GM10266 (cell line): ENCODE measurements at regions not wholly inside any gene's neighbourhood (a gene's known extent, or its start where the extent isn't known, plus 50 kb on each side); places are given as distances from the start of the nearest gene placed in this dataset.
"Not testable (repeated sequence)": the region's sequence is repeated elsewhere in the genome, so short reads cannot be mapped to it uniquely, and the experiment has no call there.

Source experiments
- DNase-seq: peaks from one replicate; pipeline ENCODE4 v3.0.0; 2012; ENCODE audit errors: extremely low spot score
- TF ChIP-seq, protein P1 (sequence below): IDR thresholded peaks from 2 replicates; pipeline ENCODE4 v1.5.1; 2012; ENCODE audit warnings: mild to moderate bottlenecking, low read depth; ENCODE audit not compliant: control insufficient read depth, insufficient read depth; ENCODE audit errors: missing control alignments

DNA sequence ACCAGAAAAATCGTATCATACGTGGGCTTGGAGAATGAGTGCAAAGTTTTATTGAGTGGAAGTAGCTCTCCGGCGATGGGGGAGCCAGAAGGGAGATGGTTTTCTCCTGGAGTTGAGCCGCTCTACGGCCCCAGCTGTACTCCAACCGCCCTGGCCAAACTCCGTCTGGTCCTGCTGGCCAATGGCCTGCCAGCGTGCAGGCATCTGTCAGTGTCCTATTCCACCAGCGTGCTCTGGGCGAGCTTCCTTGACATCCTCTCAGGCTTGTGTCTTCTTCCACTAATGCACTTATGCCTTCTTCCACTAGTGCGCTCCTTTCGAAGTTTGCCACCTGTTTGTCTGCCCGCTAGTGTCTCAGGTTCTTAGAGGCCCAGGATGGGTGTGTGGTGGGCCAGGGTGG, 345.5 kb upstream of the CDH19 start:
- no peak for DNase-seq
- TF ChIP-seq, protein P1, sequence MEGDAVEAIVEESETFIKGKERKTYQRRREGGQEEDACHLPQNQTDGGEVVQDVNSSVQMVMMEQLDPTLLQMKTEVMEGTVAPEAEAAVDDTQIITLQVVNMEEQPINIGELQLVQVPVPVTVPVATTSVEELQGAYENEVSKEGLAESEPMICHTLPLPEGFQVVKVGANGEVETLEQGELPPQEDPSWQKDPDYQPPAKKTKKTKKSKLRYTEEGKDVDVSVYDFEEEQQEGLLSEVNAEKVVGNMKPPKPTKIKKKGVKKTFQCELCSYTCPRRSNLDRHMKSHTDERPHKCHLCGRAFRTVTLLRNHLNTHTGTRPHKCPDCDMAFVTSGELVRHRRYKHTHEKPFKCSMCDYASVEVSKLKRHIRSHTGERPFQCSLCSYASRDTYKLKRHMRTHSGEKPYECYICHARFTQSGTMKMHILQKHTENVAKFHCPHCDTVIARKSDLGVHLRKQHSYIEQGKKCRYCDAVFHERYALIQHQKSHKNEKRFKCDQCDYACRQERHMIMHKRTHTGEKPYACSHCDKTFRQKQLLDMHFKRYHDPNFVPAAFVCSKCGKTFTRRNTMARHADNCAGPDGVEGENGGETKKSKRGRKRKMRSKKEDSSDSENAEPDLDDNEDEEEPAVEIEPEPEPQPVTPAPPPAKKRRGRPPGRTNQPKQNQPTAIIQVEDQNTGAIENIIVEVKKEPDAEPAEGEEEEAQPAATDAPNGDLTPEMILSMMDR = no peak

DNA sequence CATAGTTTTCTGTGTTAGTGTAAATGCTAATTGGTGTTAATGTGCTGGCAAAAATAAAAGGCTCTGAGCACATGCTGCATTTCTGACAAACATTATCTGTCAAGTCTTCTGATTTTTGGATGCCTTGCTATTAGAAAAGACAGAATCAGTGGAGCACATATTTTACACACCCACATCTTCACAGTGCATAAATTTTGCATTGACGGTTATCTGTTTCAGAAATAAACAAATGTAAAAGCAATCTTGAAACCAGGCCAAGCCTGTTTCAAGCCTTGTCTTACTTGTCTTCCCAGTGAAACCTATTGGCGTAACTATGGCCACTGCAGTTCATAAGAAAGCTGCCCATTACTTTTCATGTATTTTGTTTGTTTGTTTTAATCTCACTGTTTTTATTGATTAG, 333.7 kb upstream of the CDH19 start:
- TF ChIP-seq, protein P1 = no peak
- no peak for DNase-seq

- TF ChIP-seq, protein P1 = no peak
- no peak for DNase-seq
Measured at GRCh38 chr18:66931010-66931409, 327.1 kb upstream of the CDH19 start.

- no peak for DNase-seq
- TF ChIP-seq, protein P1 = no peak
Measured at GRCh38 chr18:66916834-66917233, 312.9 kb upstream of the CDH19 start.

DNA sequence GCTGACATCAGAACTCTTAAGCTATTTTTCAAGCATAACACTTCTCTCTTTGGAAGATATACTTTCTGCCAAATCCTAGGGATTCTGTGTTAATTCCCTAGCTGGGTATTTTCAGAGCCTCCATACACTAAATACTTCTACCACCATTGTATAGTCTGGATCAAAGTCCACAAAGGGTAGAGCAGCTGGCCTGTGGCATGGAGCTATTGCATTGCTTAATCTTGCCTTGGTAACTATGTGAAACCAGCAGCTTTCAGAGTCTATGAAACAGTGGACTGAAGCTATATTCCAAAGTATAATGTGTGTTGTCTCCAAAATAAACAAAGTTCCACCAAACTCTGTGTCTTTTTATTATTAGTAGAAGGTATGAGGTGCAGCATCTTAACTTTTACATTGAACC, 296.9 kb upstream of the CDH19 start:
- no peak for DNase-seq
- TF ChIP-seq, protein P1 = no peak

- TF ChIP-seq, protein P1 = no peak
- no peak for DNase-seq
Measured at GRCh38 chr18:66895631-66896030, 291.7 kb upstream of the CDH19 start.

DNA sequence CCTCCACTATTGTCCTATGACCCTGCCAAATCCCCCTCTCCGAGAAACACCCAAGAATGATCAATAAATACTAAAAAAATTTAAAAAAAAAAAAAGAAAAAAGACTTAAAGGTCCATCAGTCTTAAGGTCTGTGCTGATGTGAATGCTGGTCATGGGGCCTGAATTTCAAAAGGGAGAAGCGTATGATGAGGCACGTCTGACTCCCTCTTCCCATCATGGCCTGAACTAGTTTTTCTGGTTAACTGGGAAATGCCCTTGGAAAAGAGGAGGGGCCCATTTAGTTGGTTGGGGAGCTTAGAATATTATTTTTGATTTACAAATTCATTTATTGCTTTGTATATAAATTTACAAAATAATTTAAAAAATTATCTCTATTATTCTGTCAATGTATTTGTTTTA, 291.0 kb upstream of the CDH19 start:
- DNase-seq = no peak
- TF ChIP-seq, protein P1 = no peak

DNA sequence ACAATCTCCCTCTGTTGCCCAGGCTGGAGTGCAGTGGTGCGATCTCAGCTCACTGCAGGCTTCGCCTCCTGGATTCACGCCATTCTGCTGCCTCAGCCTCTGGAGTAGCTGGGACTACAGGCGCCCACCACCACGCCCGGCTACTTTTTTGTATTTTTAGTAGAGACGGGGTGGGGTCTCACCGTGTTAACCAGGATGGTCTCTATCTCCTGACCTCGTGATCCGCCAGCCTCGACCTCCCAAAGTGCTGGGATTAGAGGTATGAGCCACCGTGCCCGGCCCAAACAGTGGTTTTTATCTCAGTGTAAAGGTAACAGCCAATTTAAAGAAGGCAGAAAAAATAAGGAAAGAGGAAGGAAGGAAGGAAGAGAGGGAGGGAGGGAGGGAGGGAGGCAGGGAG, 288.5 kb upstream of the CDH19 start:
- DNase-seq = not testable (repeated sequence)
